GM19328 (cell line): ENCODE measurements at regions not wholly inside any gene's neighbourhood (a gene's known extent, or its start where the extent isn't known, plus 50 kb on each side); places are given as distances from the start of the nearest gene placed in this dataset.

Experiments used
- ATAC-seq: cut with Tn5 transposase; IDR thresholded peaks from one replicate; pipeline ENCODE4 v1.9.1; 2021; ENCODE audit warnings: mild to moderate bottlenecking, moderate library complexity; ENCODE audit not compliant: unreplicated experiment

DNA sequence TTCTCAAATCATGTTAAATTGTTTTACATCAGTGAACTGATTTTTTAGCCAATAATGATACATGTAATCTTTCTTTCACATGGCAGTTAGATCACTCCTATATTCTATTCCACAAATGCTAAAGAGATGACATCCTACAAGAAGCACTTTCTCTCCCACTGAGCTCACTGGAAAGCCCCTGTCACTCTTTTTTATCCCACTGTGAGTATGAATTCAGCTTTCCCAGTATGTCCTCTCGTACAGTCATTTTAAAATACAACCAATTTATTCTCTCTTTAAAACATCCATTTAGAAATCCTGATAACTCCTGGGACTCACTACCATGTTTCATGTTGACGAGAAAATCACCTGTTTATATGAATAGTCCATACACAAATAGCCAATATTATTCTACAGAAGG is 599.9 kb downstream of the SEMA5A start:
- no peak for ATAC-seq

GRCh38 chr5:8949908-8950307 is 596.0 kb downstream of the SEMA5A start:
- ATAC-seq = peak; percentile 75

DNA sequence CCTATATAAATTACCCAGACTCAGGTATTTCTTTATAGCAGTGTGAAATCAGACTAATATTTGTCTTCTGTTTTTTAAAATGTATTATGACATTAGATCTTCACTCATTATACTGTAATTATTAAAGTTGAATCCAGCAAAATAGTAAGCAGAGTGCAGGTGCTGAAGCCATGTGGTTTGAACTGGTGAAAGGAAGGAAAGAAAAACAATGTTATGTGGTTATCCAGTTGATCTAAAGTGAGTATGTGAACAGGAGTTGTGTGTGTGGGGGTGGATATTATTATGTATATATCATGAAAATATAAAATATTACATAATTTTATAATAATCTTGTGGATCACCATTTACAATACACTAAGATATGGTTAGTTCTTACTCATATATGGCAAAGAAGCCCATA is 593.7 kb downstream of the SEMA5A start:
- no peak for ATAC-seq

DNA sequence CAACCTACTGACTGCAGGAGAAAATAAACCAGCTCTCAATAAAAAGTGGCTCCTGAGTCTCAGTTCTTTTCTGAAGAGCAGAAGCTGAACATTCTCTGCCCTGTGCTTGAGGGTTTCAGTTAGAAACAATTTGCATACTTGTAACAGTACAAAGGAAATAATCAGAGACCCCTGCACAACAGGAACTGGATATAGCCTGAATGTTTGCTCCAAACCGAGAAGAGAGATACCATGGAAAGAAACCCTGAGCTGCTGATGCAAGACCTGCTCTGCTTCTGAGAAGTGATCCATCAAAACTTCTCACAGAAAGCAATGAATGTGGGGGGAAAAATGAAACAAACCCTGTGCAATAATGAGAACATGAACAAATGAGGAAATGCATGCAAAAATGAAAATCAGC is 592.9 kb downstream of the SEMA5A start:
- no peak for ATAC-seq

DNA sequence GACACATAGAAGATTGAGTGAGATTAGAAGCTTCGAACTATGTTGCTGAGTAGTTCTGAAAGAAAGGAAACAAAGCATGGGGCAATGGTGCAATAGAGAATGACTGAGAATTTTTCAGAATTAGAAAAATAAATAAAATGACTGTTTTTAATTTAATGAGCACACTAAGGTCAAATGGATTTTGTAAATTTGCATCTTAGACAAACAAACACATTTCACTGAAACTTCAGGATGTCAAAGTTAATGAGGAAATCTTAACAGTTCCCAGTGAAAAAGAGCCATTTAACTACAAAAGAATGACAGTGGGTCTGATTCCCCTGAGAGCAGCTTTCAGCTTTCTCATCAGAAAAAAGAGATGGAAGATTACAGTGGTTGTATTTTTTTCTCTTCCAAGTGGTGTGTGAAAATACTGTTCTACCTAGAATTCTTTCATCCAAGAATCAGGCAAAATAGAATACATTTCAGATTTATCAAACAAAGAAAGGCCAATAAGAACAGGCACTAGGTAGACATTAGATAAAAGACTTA is 591.9 kb downstream of the SEMA5A start:
- no peak for ATAC-seq

- ATAC-seq = no peak
Observed at GRCh38 chr5:8954801-8955200, 591.1 kb downstream of the SEMA5A start.

DNA sequence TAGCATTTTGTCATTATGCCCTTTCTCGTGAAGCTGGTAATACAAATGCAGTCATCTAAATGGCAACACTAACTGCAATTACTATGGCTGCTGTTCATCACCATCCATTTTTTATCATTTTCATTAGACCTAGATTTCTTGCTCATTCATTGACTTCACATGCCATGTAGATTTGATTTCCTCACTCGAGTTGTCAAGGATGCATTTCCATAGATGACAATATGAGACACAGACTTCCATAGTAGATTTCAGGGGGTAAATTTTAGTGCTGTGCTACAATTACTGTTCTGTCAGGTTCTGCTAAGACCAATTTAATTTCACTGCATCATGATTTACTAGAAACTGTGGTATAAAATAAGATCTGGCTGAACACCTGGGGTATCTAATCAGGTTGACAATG is 589.2 kb downstream of the SEMA5A start:
- no peak for ATAC-seq

- no peak for ATAC-seq
Observed at GRCh38 chr5:8958602-8959001, 587.3 kb downstream of the SEMA5A start.

- ATAC-seq = no peak
Observed at GRCh38 chr5:8961219-8961618, 584.7 kb downstream of the SEMA5A start.

DNA sequence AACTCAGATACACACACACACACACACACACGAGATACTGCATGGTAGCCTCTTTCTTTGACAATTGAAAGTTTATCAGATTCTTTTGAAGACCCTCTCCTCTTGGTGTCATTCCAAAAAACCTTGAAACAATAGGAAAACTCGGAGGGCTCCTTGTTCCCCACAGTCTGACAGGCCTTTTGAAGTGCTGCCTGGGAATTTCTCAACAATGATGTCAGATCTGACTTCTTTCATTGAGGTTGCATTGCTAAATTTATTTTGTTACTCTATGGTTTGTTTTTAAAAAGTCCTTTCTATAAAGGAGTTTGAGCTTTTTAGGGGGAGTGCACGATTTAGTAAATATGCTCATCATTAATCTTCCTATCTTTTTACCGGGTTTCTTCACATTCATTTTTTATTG is 583.9 kb downstream of the SEMA5A start:
- ATAC-seq = no peak

DNA sequence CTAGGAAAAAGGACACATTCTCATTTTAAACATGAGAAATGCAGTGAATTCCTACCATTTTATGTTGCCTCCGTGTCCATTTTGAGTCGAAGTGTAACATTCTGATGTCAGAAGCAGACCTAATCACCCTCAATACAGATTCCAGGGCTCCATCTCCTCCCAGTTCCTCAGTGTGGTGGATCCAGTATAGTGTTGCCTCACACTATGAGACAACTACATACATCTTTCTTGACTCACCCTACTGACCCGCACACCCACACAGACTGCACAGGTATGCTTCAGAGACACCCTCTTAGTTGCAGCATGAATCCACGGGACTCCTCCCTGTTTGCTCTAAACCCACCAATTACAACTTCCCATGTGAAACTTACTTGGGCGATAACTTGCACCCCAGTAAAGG is 564.9 kb downstream of the SEMA5A start:
- ATAC-seq = no peak

DNA sequence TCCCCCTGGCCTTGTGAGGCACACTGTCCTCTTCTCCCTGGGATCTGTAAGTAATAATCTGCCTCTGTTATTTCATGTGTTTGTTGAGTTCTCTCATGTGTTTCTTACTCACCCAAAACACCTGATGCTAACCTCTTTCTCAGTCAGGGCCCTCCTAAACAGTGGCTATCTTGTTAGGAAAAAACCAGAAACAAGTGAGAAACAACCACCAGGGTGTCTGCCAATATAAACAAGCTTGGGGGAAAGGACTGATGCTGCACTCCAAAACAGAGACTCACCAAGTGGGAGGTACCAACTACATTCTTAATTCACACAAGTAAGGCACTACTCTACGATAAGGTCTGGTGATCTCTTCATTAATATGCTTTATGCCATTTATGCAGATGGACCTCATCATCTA is 564.4 kb downstream of the SEMA5A start:
- no peak for ATAC-seq

- ATAC-seq = no peak
Observed at GRCh38 chr5:8984386-8984785, 561.5 kb downstream of the SEMA5A start.
